ENCODE measurements at regions not wholly inside any gene's neighbourhood (a gene's known extent, or its start where the extent isn't known, plus 50 kb on each side); places are given as distances from the start of the nearest gene placed in this dataset.

- no peaks in the 10 kb centered on the region for H3K79me2 ChIP-seq (ENCODE audit: insufficient read depth, low read length)
- H3K27ac ChIP-seq (ENCODE audit: low read length), result no peak overlapping the region
- DNase-seq, result no peak
- H3K4me1 ChIP-seq (ENCODE audit: insufficient read depth, low read length), result no peaks in the 10 kb centered on the region
- H4K20me1 ChIP-seq (ENCODE audit: insufficient read depth, low read length), result no peaks in the 10 kb centered on the region
- no peak overlapping the region for H3K4me2 ChIP-seq (ENCODE audit: insufficient read depth, low read length)
- no peaks in the 10 kb centered on the region for H3K27me3 ChIP-seq (ENCODE audit: insufficient read depth, low read length, poor library complexity)
- no peak overlapping the region for H3K4me3 ChIP-seq (ENCODE audit: low read depth in 1 of 2, low read length in 2 of 2)
- H3K9ac ChIP-seq (ENCODE audit: low read depth, low read length), result no peak overlapping the region
- H2AFZ ChIP-seq (ENCODE audit: low read depth, low read length), result no peak overlapping the region
- no peak for ATAC-seq (ENCODE audit: insufficient read depth, low read depth)
- no peaks in the 10 kb centered on the region for H3K9me3 ChIP-seq (ENCODE audit: insufficient read depth, low read length, severe bottlenecking)
- TF ChIP-seq, protein P1, sequence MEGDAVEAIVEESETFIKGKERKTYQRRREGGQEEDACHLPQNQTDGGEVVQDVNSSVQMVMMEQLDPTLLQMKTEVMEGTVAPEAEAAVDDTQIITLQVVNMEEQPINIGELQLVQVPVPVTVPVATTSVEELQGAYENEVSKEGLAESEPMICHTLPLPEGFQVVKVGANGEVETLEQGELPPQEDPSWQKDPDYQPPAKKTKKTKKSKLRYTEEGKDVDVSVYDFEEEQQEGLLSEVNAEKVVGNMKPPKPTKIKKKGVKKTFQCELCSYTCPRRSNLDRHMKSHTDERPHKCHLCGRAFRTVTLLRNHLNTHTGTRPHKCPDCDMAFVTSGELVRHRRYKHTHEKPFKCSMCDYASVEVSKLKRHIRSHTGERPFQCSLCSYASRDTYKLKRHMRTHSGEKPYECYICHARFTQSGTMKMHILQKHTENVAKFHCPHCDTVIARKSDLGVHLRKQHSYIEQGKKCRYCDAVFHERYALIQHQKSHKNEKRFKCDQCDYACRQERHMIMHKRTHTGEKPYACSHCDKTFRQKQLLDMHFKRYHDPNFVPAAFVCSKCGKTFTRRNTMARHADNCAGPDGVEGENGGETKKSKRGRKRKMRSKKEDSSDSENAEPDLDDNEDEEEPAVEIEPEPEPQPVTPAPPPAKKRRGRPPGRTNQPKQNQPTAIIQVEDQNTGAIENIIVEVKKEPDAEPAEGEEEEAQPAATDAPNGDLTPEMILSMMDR (IDR thresholded peaks at IDR 0.05; ENCODE audit: borderline replicate concordance, extremely low read depth, low read length, poor library complexity, severe bottlenecking), result no peak
- TF ChIP-seq EZH2 (IDR thresholded peaks at IDR 0.05; ENCODE audit: borderline replicate concordance, low read depth, low read length, severe bottlenecking), result no peak
- H3K36me3 ChIP-seq (ENCODE audit: insufficient read depth, low read length), result no peaks in the 10 kb centered on the region
These were observed 163.9 kb downstream of the IBTK start for GRCh38 chr6:82083646-82084045.

- no peaks in the 10 kb centered on the region for H3K4me1 ChIP-seq (ENCODE audit: insufficient read depth, low read length)
- H3K9me3 ChIP-seq (ENCODE audit: insufficient read depth, low read length, severe bottlenecking), result no peaks in the 10 kb centered on the region
- no peaks in the 10 kb centered on the region for H3K36me3 ChIP-seq (ENCODE audit: insufficient read depth, low read length)
- no peak overlapping the region for H2AFZ ChIP-seq (ENCODE audit: low read depth, low read length)
- DNase-seq (no peak), ATAC-seq (ENCODE audit: insufficient read depth, low read depth) (no peak)
- H3K4me3 ChIP-seq (ENCODE audit: low read depth in 1 of 2, low read length in 2 of 2), result no peak overlapping the region
- H3K4me2 ChIP-seq (ENCODE audit: insufficient read depth, low read length), result no peak overlapping the region
- no peak overlapping the region for H3K27ac ChIP-seq (ENCODE audit: low read length)
- TF ChIP-seq, protein P1 (IDR thresholded peaks at IDR 0.05; ENCODE audit: borderline replicate concordance, extremely low read depth, low read length, poor library complexity, severe bottlenecking), result no peak
- no peak for TF ChIP-seq EZH2 (IDR thresholded peaks at IDR 0.05; ENCODE audit: borderline replicate concordance, low read depth, low read length, severe bottlenecking)
- no peaks in the 10 kb centered on the region for H3K79me2 ChIP-seq (ENCODE audit: insufficient read depth, low read length)
- H3K9ac ChIP-seq (ENCODE audit: low read depth, low read length), result no peak overlapping the region
- H4K20me1 ChIP-seq (ENCODE audit: insufficient read depth, low read length), result no peaks in the 10 kb centered on the region
- no peaks in the 10 kb centered on the region for H3K27me3 ChIP-seq (ENCODE audit: insufficient read depth, low read length, poor library complexity)
These were observed 166.8 kb downstream of the IBTK start for GRCh38 chr6:82080767-82081166.

DNA sequence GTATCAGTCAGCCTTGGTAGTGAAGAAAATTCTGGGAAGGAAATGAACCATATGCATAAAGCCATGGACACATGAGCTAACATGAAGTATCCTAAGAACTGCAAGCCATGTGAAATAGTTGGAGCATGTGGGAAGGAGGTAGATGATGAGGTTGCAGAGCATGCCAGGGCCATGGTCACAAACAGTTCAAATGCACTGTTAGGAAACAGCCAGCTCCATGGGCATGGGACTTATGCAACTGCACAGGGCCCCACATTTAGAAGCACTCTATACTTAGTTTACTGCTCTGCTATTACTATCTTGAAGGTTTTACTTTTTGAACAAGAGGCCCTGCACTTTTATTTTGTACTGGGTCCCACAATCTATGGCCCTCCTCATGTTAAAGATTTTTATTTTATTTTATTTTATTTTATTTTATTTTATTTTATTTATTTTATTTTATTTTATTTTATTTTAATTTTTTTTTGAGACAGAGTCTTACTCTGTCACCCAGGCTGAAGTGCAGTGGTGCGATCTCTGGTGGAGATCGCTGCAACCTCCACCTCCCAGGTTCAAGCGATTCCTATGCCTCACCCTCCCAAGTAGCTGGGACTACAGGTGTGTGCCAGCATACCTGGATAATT, 169.1 kb downstream of the IBTK start:
- Histone ChIP-seq H3K27ac (ENCODE audit: low read length) (no peak overlapping the region), H3K4me2 (ENCODE audit: insufficient read depth, low read length) (no peak overlapping the region), H3K9me3 (ENCODE audit: insufficient read depth, low read length, severe bottlenecking) (no peaks in the 10 kb centered on the region), H3K27me3 (ENCODE audit: insufficient read depth, low read length, poor library complexity) (no peaks in the 10 kb centered on the region), H3K4me3 (ENCODE audit: low read depth in 1 of 2, low read length in 2 of 2) (no peak overlapping the region), H3K79me2 (ENCODE audit: insufficient read depth, low read length) (no peaks in the 10 kb centered on the region), H4K20me1 (ENCODE audit: insufficient read depth, low read length) (no peaks in the 10 kb centered on the region), H3K9ac (ENCODE audit: low read depth, low read length) (no peak overlapping the region), H3K4me1 (ENCODE audit: insufficient read depth, low read length) (no peaks in the 10 kb centered on the region), H2AFZ (ENCODE audit: low read depth, low read length) (no peak overlapping the region), H3K36me3 (ENCODE audit: insufficient read depth, low read length) (no peaks in the 10 kb centered on the region)
- TF ChIP-seq, protein P1 (IDR thresholded peaks at IDR 0.05; ENCODE audit: borderline replicate concordance, extremely low read depth, low read length, poor library complexity, severe bottlenecking), result no peak
- DNase-seq, result no peak
- no peak for ATAC-seq (ENCODE audit: insufficient read depth, low read depth)

DNA sequence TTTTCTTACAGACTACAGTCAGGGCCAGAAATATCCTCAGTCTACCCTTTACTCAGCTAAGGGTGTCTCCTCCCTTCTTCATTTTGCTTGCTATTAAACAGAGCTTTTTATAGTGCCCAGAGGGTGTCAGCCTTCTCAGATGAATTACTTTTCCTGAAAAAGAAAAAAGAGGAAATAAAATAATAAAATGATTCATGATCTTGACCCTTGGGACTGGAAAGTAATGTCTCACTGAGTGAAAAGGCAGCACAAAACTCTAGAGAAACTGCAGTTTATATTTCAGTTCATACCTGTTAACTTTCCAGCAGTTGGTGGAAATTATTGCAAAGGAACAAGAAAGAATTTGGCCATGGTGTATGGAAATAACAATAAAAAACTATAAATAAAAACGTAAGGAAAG, 170.6 kb downstream of the IBTK start:
- no peak overlapping the region for H2AFZ ChIP-seq (ENCODE audit: low read depth, low read length)
- H3K4me2 ChIP-seq (ENCODE audit: insufficient read depth, low read length), result no peak overlapping the region
- 0 out of 2 replicates have a peak, but pooled peaks cover 4% of the 10 kb centered on the region for H3K4me1 ChIP-seq (ENCODE audit: insufficient read depth, low read length)
- no peak for ATAC-seq (ENCODE audit: insufficient read depth, low read depth)
- no peak overlapping the region for H3K27ac ChIP-seq (ENCODE audit: low read length)
- H4K20me1 ChIP-seq (ENCODE audit: insufficient read depth, low read length), result no peaks in the 10 kb centered on the region
- no peaks in the 10 kb centered on the region for H3K79me2 ChIP-seq (ENCODE audit: insufficient read depth, low read length)
- H3K27me3 ChIP-seq (ENCODE audit: insufficient read depth, low read length, poor library complexity), result no peaks in the 10 kb centered on the region
- DNase-seq, result no peak
- no peak overlapping the region for H3K4me3 ChIP-seq (ENCODE audit: low read depth in 1 of 2, low read length in 2 of 2)
- no peaks in the 10 kb centered on the region for H3K36me3 ChIP-seq (ENCODE audit: insufficient read depth, low read length)
- no peak overlapping the region for H3K9ac ChIP-seq (ENCODE audit: low read depth, low read length)
- TF ChIP-seq EZH2 (IDR thresholded peaks at IDR 0.05; ENCODE audit: borderline replicate concordance, low read depth, low read length, severe bottlenecking), result no peak
- TF ChIP-seq, protein P1 (IDR thresholded peaks at IDR 0.05; ENCODE audit: borderline replicate concordance, extremely low read depth, low read length, poor library complexity, severe bottlenecking), result no peak
- H3K9me3 ChIP-seq (ENCODE audit: insufficient read depth, low read length, severe bottlenecking), result no peaks in the 10 kb centered on the region

All from DND-41 (cell line).